ENCODE measurements at regions not wholly inside any gene's neighbourhood (a gene's known extent, or its start where the extent isn't known, plus 50 kb on each side); places are given as distances from the start of the nearest gene placed in this dataset.

DNA sequence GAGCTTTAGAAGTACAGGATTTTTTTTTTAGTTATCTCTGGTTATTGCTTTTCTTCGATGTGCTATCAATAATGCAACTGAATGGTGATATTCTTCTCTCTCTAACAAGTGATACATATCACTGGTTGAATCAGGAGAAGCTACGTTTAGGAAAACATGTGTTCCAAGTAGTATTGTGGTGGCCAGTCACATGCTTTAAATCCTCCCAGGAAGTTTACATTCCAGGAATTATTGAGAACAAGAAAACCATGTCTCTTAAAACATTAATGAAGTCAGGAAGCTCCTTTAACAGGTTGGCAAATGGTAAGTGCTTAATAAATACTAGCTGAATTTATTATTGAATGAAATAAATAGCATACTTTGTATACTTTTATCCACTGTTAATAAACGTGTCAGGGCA lies 371.1 kb downstream of the BCKDHB start:
- Histone ChIP-seq H3K9me3 (no peaks in the 10 kb centered on the region), H3K36me3 (no peaks in the 10 kb centered on the region), H3K4me1 (replicated peaks) (no peaks in the 10 kb centered on the region), H3K27ac (no peak overlapping the region), H3K27me3 (replicated peaks; ENCODE audit: insufficient read depth) (no peaks in the 10 kb centered on the region), H3K4me3 (no peak overlapping the region)
- TF ChIP-seq POLR2A (IDR thresholded peaks at IDR 0.05) (no peak), POLR2AphosphoS5 (IDR thresholded peaks at IDR 0.05) (no peak)
- no peak for DNase-seq (ENCODE audit: low spot score)
- intact Hi-C loops (cut with DNase I), result no loop called here
- WGBS, result 25% methylated on average over 3 of the region's 3 CpGs

- intact Hi-C loops (cut with DNase I), result no loop called here
These were observed 365.8 kb downstream of the BCKDHB start for GRCh38 chr6:80472271-80472670.

DNA sequence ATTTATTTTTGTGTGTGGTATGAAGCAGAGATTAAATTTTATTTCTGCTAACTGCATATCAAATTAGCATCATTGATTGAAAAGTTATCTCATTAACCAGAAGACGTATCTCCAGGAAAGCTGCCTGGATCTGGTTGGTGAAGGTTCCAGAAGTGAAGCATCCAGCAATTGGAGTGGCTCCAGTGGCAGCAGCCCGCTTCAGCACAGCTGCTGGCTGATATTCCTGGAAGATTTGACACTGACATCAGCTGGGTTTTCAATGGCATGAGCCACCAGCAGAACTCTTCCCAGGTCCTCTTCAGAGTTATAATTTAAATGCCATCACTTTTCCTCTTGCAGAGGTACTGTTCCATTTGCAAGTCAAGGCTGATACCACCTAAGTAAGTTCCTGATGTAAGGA lies 363.5 kb downstream of the BCKDHB start:
- no peak for DNase-seq (ENCODE audit: low spot score)
- Histone ChIP-seq H3K36me3 (no peaks in the 10 kb centered on the region), H3K4me1 (replicated peaks) (no peaks in the 10 kb centered on the region), H3K9me3 (no peaks in the 10 kb centered on the region), H3K27me3 (replicated peaks; ENCODE audit: insufficient read depth) (no peaks in the 10 kb centered on the region), H3K27ac (no peak overlapping the region), H3K4me3 (no peak overlapping the region)
- 66% methylated on average over 2 of the region's 2 CpGs for WGBS
- no peak for TF ChIP-seq CTCF (IDR thresholded peaks at IDR 0.05)
- TF ChIP-seq POLR2A (IDR thresholded peaks at IDR 0.05), result no peak
- TF ChIP-seq POLR2AphosphoS5 (IDR thresholded peaks at IDR 0.05), result no peak
- intact Hi-C loops (cut with DNase I), result no loop called here

More at GRCh38 chr6:80472271-80472670, 365.8 kb downstream of the BCKDHB start:
- Histone ChIP-seq H3K27me3 (replicated peaks; ENCODE audit: insufficient read depth) (no peaks in the 10 kb centered on the region), H3K36me3 (no peaks in the 10 kb centered on the region), H3K4me3 (no peak overlapping the region), H3K27ac (no peak overlapping the region), H3K4me1 (replicated peaks) (no peaks in the 10 kb centered on the region), H3K9me3 (no peaks in the 10 kb centered on the region)
- 59% methylated on average over 1 of the region's 1 CpG for WGBS
- TF ChIP-seq POLR2AphosphoS5 (IDR thresholded peaks at IDR 0.05), result no peak
- TF ChIP-seq POLR2A (IDR thresholded peaks at IDR 0.05), result no peak
- no peak for TF ChIP-seq CTCF (IDR thresholded peaks at IDR 0.05)
- no peak for DNase-seq (ENCODE audit: low spot score)

DNA sequence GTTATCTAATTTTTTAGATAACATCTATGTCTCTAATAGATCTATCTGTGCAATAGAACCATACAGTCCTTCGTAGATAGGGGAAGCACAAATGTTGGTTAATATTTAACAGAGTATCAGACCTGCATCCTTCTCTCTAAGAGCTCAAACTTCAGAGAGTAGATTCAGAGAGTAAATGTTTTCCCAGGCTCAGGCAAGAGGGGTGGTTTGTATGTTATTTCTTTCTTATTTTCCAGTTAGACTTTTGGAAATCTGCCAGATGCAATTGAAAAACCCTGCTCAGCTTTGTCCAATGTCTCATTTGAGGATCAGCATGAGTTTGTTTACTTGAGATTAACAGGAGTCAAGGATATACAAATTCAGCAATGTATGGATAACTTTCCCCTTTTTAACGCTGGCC lies 361.9 kb downstream of the BCKDHB start:
- no peak for DNase-seq (ENCODE audit: low spot score)
- Histone ChIP-seq H3K27me3 (replicated peaks; ENCODE audit: insufficient read depth) (no peaks in the 10 kb centered on the region), H3K27ac (no peak overlapping the region), H3K4me1 (replicated peaks) (no peaks in the 10 kb centered on the region), H3K36me3 (no peaks in the 10 kb centered on the region), H3K4me3 (no peak overlapping the region), H3K9me3 (no peaks in the 10 kb centered on the region)
- TF ChIP-seq CTCF (IDR thresholded peaks at IDR 0.05) (no peak), POLR2AphosphoS5 (IDR thresholded peaks at IDR 0.05) (no peak), POLR2A (IDR thresholded peaks at IDR 0.05) (no peak)
- intact Hi-C loops (cut with DNase I), result no loop called here
- 70% methylated on average over 2 of the region's 2 CpGs for WGBS

GRCh38 chr6:80467408-80467807 lies 360.9 kb downstream of the BCKDHB start:
- Histone ChIP-seq H3K36me3 (no peaks in the 10 kb centered on the region), H3K27me3 (replicated peaks; ENCODE audit: insufficient read depth) (no peaks in the 10 kb centered on the region), H3K4me3 (no peak overlapping the region), H3K9me3 (no peaks in the 10 kb centered on the region), H3K27ac (no peak overlapping the region), H3K4me1 (replicated peaks) (no peaks in the 10 kb centered on the region)
- 85% methylated on average over 2 of the region's 2 CpGs for WGBS
- intact Hi-C loops (cut with DNase I), result no loop called here
- DNase-seq (ENCODE audit: low spot score), result no peak
- no peak for TF ChIP-seq CTCF (IDR thresholded peaks at IDR 0.05)
- TF ChIP-seq POLR2AphosphoS5 (IDR thresholded peaks at IDR 0.05), result no peak
- TF ChIP-seq POLR2A (IDR thresholded peaks at IDR 0.05), result no peak

Measured in prostate gland (tissue), 2 donors.